ENCODE measurements at regions not wholly inside any gene's neighbourhood (a gene's known extent, or its start where the extent isn't known, plus 50 kb on each side); places are given as distances from the start of the nearest gene placed in this dataset.

- H3K9ac ChIP-seq (ENCODE audit: low read length in 2 of 2) = no peak overlapping the region
- H3K27ac ChIP-seq (ENCODE audit: low read length) = no peak overlapping the region
- no peaks in the 10 kb centered on the region for H3K27me3 ChIP-seq (ENCODE audit: control insufficient read depth in 1 of 2, insufficient read depth in 2 of 2, low read length in 2 of 2)
- no peaks in the 10 kb centered on the region for H3K9me3 ChIP-seq (ENCODE audit: control insufficient read depth in 2 of 2, low read length in 2 of 2)
- no peaks in the 10 kb centered on the region for H3K4me1 ChIP-seq (ENCODE audit: control insufficient read depth, insufficient read depth, low read length)
- no peaks in the 10 kb centered on the region for H3K36me3 ChIP-seq (ENCODE audit: control insufficient read depth in 2 of 2, insufficient read depth in 2 of 2, low read length in 2 of 2)
- no peak overlapping the region for H3K4me3 ChIP-seq (ENCODE audit: low read length in 2 of 2)
Observed at GRCh38 chr5:125049721-125050702, 303.6 kb upstream of the ZNF608 start.

GRCh38 chr5:125050926-125051325 is 304.5 kb upstream of the ZNF608 start:
- no peaks in the 10 kb centered on the region for H3K4me1 ChIP-seq (ENCODE audit: control insufficient read depth, insufficient read depth, low read length)
- no peak overlapping the region for H3K9ac ChIP-seq (ENCODE audit: low read length in 2 of 2)
- H3K9me3 ChIP-seq (ENCODE audit: control insufficient read depth in 2 of 2, low read length in 2 of 2) = no peaks in the 10 kb centered on the region
- no peaks in the 10 kb centered on the region for H3K27me3 ChIP-seq (ENCODE audit: control insufficient read depth in 1 of 2, insufficient read depth in 2 of 2, low read length in 2 of 2)
- H3K36me3 ChIP-seq (ENCODE audit: control insufficient read depth in 2 of 2, insufficient read depth in 2 of 2, low read length in 2 of 2) = no peaks in the 10 kb centered on the region
- H3K4me3 ChIP-seq (ENCODE audit: low read length in 2 of 2) = no peak overlapping the region
- H3K27ac ChIP-seq (ENCODE audit: low read length) = no peak overlapping the region

GRCh38 chr5:125052584-125052983 is 306.1 kb upstream of the ZNF608 start:
- H3K27me3 ChIP-seq (ENCODE audit: control insufficient read depth in 1 of 2, insufficient read depth in 2 of 2, low read length in 2 of 2) = no peaks in the 10 kb centered on the region
- H3K4me1 ChIP-seq (ENCODE audit: control insufficient read depth, insufficient read depth, low read length) = no peaks in the 10 kb centered on the region
- no peak overlapping the region for H3K4me3 ChIP-seq (ENCODE audit: low read length in 2 of 2)
- no peak overlapping the region for H3K27ac ChIP-seq (ENCODE audit: low read length)
- no peaks in the 10 kb centered on the region for H3K36me3 ChIP-seq (ENCODE audit: control insufficient read depth in 2 of 2, insufficient read depth in 2 of 2, low read length in 2 of 2)
- no peak overlapping the region for H3K9ac ChIP-seq (ENCODE audit: low read length in 2 of 2)
- no peaks in the 10 kb centered on the region for H3K9me3 ChIP-seq (ENCODE audit: control insufficient read depth in 2 of 2, low read length in 2 of 2)

GRCh38 chr5:125053179-125053578 is 306.7 kb upstream of the ZNF608 start:
- no peaks in the 10 kb centered on the region for H3K4me1 ChIP-seq (ENCODE audit: control insufficient read depth, insufficient read depth, low read length)
- no peaks in the 10 kb centered on the region for H3K36me3 ChIP-seq (ENCODE audit: control insufficient read depth in 2 of 2, insufficient read depth in 2 of 2, low read length in 2 of 2)

GRCh38 chr5:125054146-125054545 is 307.7 kb upstream of the ZNF608 start:
- Histone ChIP-seq H3K9ac (ENCODE audit: low read length in 2 of 2) (no peak overlapping the region), H3K9me3 (ENCODE audit: control insufficient read depth in 2 of 2, low read length in 2 of 2) (no peaks in the 10 kb centered on the region), H3K27ac (ENCODE audit: low read length) (no peak overlapping the region), H3K4me3 (ENCODE audit: low read length in 2 of 2) (no peak overlapping the region), H3K36me3 (ENCODE audit: control insufficient read depth in 2 of 2, insufficient read depth in 2 of 2, low read length in 2 of 2) (no peaks in the 10 kb centered on the region), H3K27me3 (ENCODE audit: control insufficient read depth in 1 of 2, insufficient read depth in 2 of 2, low read length in 2 of 2) (no peaks in the 10 kb centered on the region), H3K4me1 (ENCODE audit: control insufficient read depth, insufficient read depth, low read length) (no peaks in the 10 kb centered on the region)

More at GRCh38 chr5:125053179-125053578, 306.7 kb upstream of the ZNF608 start:
- H3K4me3 ChIP-seq (ENCODE audit: low read length in 2 of 2) = no peak overlapping the region
- no peak overlapping the region for H3K27ac ChIP-seq (ENCODE audit: low read length)
- H3K27me3 ChIP-seq (ENCODE audit: control insufficient read depth in 1 of 2, insufficient read depth in 2 of 2, low read length in 2 of 2) = no peaks in the 10 kb centered on the region
- no peak overlapping the region for H3K9ac ChIP-seq (ENCODE audit: low read length in 2 of 2)
- H3K9me3 ChIP-seq (ENCODE audit: control insufficient read depth in 2 of 2, low read length in 2 of 2) = no peaks in the 10 kb centered on the region

- Histone ChIP-seq H3K36me3 (ENCODE audit: control insufficient read depth in 2 of 2, insufficient read depth in 2 of 2, low read length in 2 of 2) (no peaks in the 10 kb centered on the region), H3K27me3 (ENCODE audit: control insufficient read depth in 1 of 2, insufficient read depth in 2 of 2, low read length in 2 of 2) (no peaks in the 10 kb centered on the region), H3K4me3 (ENCODE audit: low read length in 2 of 2) (no peak overlapping the region), H3K4me1 (ENCODE audit: control insufficient read depth, insufficient read depth, low read length) (no peaks in the 10 kb centered on the region), H3K9me3 (ENCODE audit: control insufficient read depth in 2 of 2, low read length in 2 of 2) (no peaks in the 10 kb centered on the region), H3K9ac (ENCODE audit: low read length in 2 of 2) (no peak overlapping the region), H3K27ac (ENCODE audit: low read length) (no peak overlapping the region)
Observed at GRCh38 chr5:125056671-125057485, 310.4 kb upstream of the ZNF608 start.

- Histone ChIP-seq H3K36me3 (ENCODE audit: control insufficient read depth in 2 of 2, insufficient read depth in 2 of 2, low read length in 2 of 2) (no peaks in the 10 kb centered on the region), H3K27me3 (ENCODE audit: control insufficient read depth in 1 of 2, insufficient read depth in 2 of 2, low read length in 2 of 2) (no peaks in the 10 kb centered on the region), H3K9me3 (ENCODE audit: control insufficient read depth in 2 of 2, low read length in 2 of 2) (no peaks in the 10 kb centered on the region), H3K27ac (ENCODE audit: low read length) (no peak overlapping the region), H3K4me1 (ENCODE audit: control insufficient read depth, insufficient read depth, low read length) (no peaks in the 10 kb centered on the region), H3K9ac (ENCODE audit: low read length in 2 of 2) (no peak overlapping the region), H3K4me3 (ENCODE audit: low read length in 2 of 2) (no peak overlapping the region)
Observed at GRCh38 chr5:125057912-125058826, 311.7 kb upstream of the ZNF608 start.

GRCh38 chr5:125059255-125060002 is 313.0 kb upstream of the ZNF608 start:
- H3K27me3 ChIP-seq (ENCODE audit: control insufficient read depth in 1 of 2, insufficient read depth in 2 of 2, low read length in 2 of 2) = no peaks in the 10 kb centered on the region
- no peaks in the 10 kb centered on the region for H3K4me1 ChIP-seq (ENCODE audit: control insufficient read depth, insufficient read depth, low read length)
- H3K9ac ChIP-seq (ENCODE audit: low read length in 2 of 2) = no peak overlapping the region
- no peak overlapping the region for H3K27ac ChIP-seq (ENCODE audit: low read length)
- H3K4me3 ChIP-seq (ENCODE audit: low read length in 2 of 2) = no peak overlapping the region
- no peaks in the 10 kb centered on the region for H3K9me3 ChIP-seq (ENCODE audit: control insufficient read depth in 2 of 2, low read length in 2 of 2)
- no peaks in the 10 kb centered on the region for H3K36me3 ChIP-seq (ENCODE audit: control insufficient read depth in 2 of 2, insufficient read depth in 2 of 2, low read length in 2 of 2)

GRCh38 chr5:125061726-125062125 is 315.3 kb upstream of the ZNF608 start:
- Histone ChIP-seq H3K4me3 (ENCODE audit: low read length in 2 of 2) (no peak overlapping the region), H3K9ac (ENCODE audit: low read length in 2 of 2) (no peak overlapping the region), H3K27me3 (ENCODE audit: control insufficient read depth in 1 of 2, insufficient read depth in 2 of 2, low read length in 2 of 2) (no peaks in the 10 kb centered on the region)

More at GRCh38 chr5:125061726-125062125, 315.3 kb upstream of the ZNF608 start:
- no peaks in the 10 kb centered on the region for H3K4me1 ChIP-seq (ENCODE audit: control insufficient read depth, insufficient read depth, low read length)
- no peak overlapping the region for H3K27ac ChIP-seq (ENCODE audit: low read length)
- no peaks in the 10 kb centered on the region for H3K36me3 ChIP-seq (ENCODE audit: control insufficient read depth in 2 of 2, insufficient read depth in 2 of 2, low read length in 2 of 2)
- no peaks in the 10 kb centered on the region for H3K9me3 ChIP-seq (ENCODE audit: control insufficient read depth in 2 of 2, low read length in 2 of 2)

All from stomach smooth muscle (tissue), 2 donors.